ENCODE measurements at regions not wholly inside any gene's neighbourhood (a gene's known extent, or its start where the extent isn't known, plus 50 kb on each side); places are given as distances from the start of the nearest gene placed in this dataset.
A peak's percentile ranks its signal among the peaks of the same experiment; 100 is the strongest.

DNA sequence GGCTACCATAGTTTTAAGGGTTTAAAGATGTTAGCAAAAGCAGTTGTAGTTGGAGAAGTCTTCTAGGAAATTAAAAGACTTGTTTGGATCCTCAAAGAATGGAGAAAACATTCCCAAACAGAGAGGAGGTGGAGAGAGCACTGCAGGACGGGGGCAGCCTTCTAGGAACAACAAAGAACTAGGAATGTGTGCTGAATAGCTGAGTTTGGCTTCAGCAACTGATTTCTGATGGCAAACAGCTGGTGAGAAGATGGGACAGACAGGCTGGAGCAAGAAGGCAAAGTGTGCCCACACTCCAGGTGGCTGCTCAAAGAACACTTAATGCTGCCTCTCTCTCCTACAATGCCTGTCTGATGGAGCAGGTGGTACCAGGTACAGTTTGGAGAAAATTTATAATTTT is 1331.1 kb downstream of the ADGRL3 start:
- Mint-ChIP-seq H3K27me3 (ENCODE audit: low read depth) (no peaks in the 10 kb centered on the region), H3K4me1 (peaks cover 19 to 24% of the 10 kb centered on the region in 2 experiments), H3K27ac (peak overlapping the region in 1 of 3 experiments; percentile 96; a peak in 2 of 7 replicates), H3K36me3 (ENCODE audit: insufficient read depth in 1 of 3, low read depth in 3 of 3) (peaks cover 2 to 14% (median 4%) of the 10 kb centered on the region in 3 experiments; a peak in 4 of 7 replicates), H3K9me3 (peaks cover 5 to 10% of the 10 kb centered on the region in 2 experiments; a peak in 3 of 5 replicates), H3K4me3 (no peak overlapping the region)
- Histone ChIP-seq H2BK120ac (ENCODE audit: low read depth, low read length, poor library complexity, severe bottlenecking) (no peak overlapping the region), H4K8ac (replicated peaks; ENCODE audit: insufficient read length, low read depth, low read length) (no peak overlapping the region), H3K27me3 (ENCODE audit: insufficient read depth, low read length) (no peaks in the 10 kb centered on the region), H3K23me2 (ENCODE audit: insufficient read length, low read depth, low read length, poor library complexity, severe bottlenecking) (no peaks in the 10 kb centered on the region), H3K56ac (ENCODE audit: insufficient read length, low read depth, low read length) (no peak overlapping the region), H3K79me2 (ENCODE audit: insufficient read depth, low read length) (no peaks in the 10 kb centered on the region), H2BK12ac (ENCODE audit: insufficient read length, low read depth, low read length) (no peak overlapping the region), H3T11ph (ENCODE audit: low read length) (no peak overlapping the region), H4K20me1 (ENCODE audit: control insufficient read depth, insufficient read depth, insufficient read length) (no peaks in the 10 kb centered on the region), H2AK5ac (ENCODE audit: insufficient read length, low read length) (no peak overlapping the region), H3K27ac (ENCODE audit: insufficient read length, low read depth, low read length) (no peak overlapping the region), H4K5ac (ENCODE audit: insufficient read length, low read depth, low read length) (no peak overlapping the region), H3K4me1 (ENCODE audit: insufficient read depth, low read length) (no peaks in the 10 kb centered on the region), H3K9ac (ENCODE audit: extremely low read depth, insufficient read length, low read length) (no peak overlapping the region), H2BK15ac (ENCODE audit: low read depth, low read length) (no peak overlapping the region), H3K79me1 (ENCODE audit: insufficient read depth, low read depth, low read length, poor library complexity, severe bottlenecking) (no peaks in the 10 kb centered on the region), H3K18ac (ENCODE audit: insufficient read length, low read depth, low read length) (no peak overlapping the region), H3K9me3 (ENCODE audit: control insufficient read depth, low read depth, low read length) (no peaks in the 10 kb centered on the region), H3K14ac (ENCODE audit: insufficient read depth, low read length) (no peak overlapping the region), H4K91ac (ENCODE audit: insufficient read length, low read depth, low read length) (no peak overlapping the region), H3K23ac (ENCODE audit: insufficient read length, low read depth, low read length) (no peak overlapping the region), H2BK5ac (ENCODE audit: insufficient read length, low read length) (no peak overlapping the region), H3K4me2 (ENCODE audit: insufficient read depth, insufficient read length, low read length) (no peak overlapping the region), H2BK20ac (ENCODE audit: low read depth, low read length, poor library complexity, severe bottlenecking) (no peak overlapping the region), H2AFZ (ENCODE audit: low read length) (no peak overlapping the region), H3K4ac (ENCODE audit: low read depth, low read length) (no peak overlapping the region)
- TF ChIP-seq CTCF (conservative IDR thresholded peaks at IDR 0.05), result no peak
- WGBS (ENCODE audit: extremely low coverage, insufficient read length, low lambda C conversion rate), result no CpG with 5 or more reads among the region's 1 CpG
- peak; percentile 39 for DNase-seq

Measured in H9 (cell line).